COLO829 (cell line): ENCODE measurements at regions not wholly inside any gene's neighbourhood (a gene's known extent, or its start where the extent isn't known, plus 50 kb on each side); places are given as distances from the start of the nearest gene placed in this dataset.

Experiments
- DNase-seq: peaks from one replicate; pipeline ENCODE4 v3.0.0; 2012; ENCODE audit warnings: low spot score

- no peak for DNase-seq
These were observed 70.0 kb upstream of the INPP5A start for GRCh38 chr10:132467464-132468149.

- no peak for DNase-seq
These were observed 69.4 kb upstream of the INPP5A start for GRCh38 chr10:132468216-132468615.

GRCh38 chr10:132468651-132469050 is 68.9 kb upstream of the INPP5A start:
- no peak for DNase-seq

GRCh38 chr10:132469197-132469884 is 68.2 kb upstream of the INPP5A start:
- DNase-seq = no peak

GRCh38 chr10:132470410-132471124 is 67.0 kb upstream of the INPP5A start:
- no peak for DNase-seq

GRCh38 chr10:132471125-132471451 is 66.5 kb upstream of the INPP5A start:
- DNase-seq = no peak

- no peak for DNase-seq
These were observed 66.1 kb upstream of the INPP5A start for GRCh38 chr10:132471484-132471883.

GRCh38 chr10:132475086-132475485 is 62.5 kb upstream of the INPP5A start:
- DNase-seq = no peak

GRCh38 chr10:132476146-132477065 is 61.2 kb upstream of the INPP5A start:
- DNase-seq = no peak

GRCh38 chr10:132477066-132477397 is 60.6 kb upstream of the INPP5A start:
- DNase-seq = no peak

- DNase-seq = no peak
These were observed 59.9 kb upstream of the INPP5A start for GRCh38 chr10:132477398-132478340.

GRCh38 chr10:132478341-132479023 is 59.1 kb upstream of the INPP5A start:
- no peak for DNase-seq

- DNase-seq = no peak
These were observed 58.5 kb upstream of the INPP5A start for GRCh38 chr10:132479024-132479602.

- DNase-seq = no peak
These were observed 57.9 kb upstream of the INPP5A start for GRCh38 chr10:132479603-132480221.

GRCh38 chr10:132480356-132480755 is 57.2 kb upstream of the INPP5A start:
- no peak for DNase-seq

GRCh38 chr10:132481690-132482089 is 55.9 kb upstream of the INPP5A start:
- no peak for DNase-seq

GRCh38 chr10:132482090-132482800 is 55.3 kb upstream of the INPP5A start:
- peak; percentile 81 for DNase-seq

GRCh38 chr10:132483394-132483793 is 54.2 kb upstream of the INPP5A start:
- DNase-seq = no peak

GRCh38 chr10:132484922-132485321 is 52.7 kb upstream of the INPP5A start:
- no peak for DNase-seq
